Peyer's patch (tissue), 4 donors: ENCODE measurements at regions not wholly inside any gene's neighbourhood (a gene's known extent, or its start where the extent isn't known, plus 50 kb on each side); places are given as distances from the start of the nearest gene placed in this dataset.

Source experiments
- POLR2A ChIP-seq, 2 donors: fragments of 450-650 bp; IDR thresholded peaks; one replicate each; pipeline ENCODE4 v1.5.1; 2017; ENCODE audit warnings: antibody characterized with exemption in 2 of 2, mild to moderate bottlenecking in 2 of 2, moderate library complexity in 2 of 2
- TF ChIP-seq, protein P1 (sequence below), 6 experiments: fragments of 450-650 bp in 4 of 6; fragments of 200-600 bp in 2 of 6; sonication (generic) in 1 of 6; IDR thresholded peaks; one replicate each; pipeline ENCODE4 v1.5.1; 2017 to 2019; ENCODE audit warnings: antibody characterized with exemption in 6 of 6, mild to moderate bottlenecking in 3 of 6, moderate library complexity in 1 of 6

DNA sequence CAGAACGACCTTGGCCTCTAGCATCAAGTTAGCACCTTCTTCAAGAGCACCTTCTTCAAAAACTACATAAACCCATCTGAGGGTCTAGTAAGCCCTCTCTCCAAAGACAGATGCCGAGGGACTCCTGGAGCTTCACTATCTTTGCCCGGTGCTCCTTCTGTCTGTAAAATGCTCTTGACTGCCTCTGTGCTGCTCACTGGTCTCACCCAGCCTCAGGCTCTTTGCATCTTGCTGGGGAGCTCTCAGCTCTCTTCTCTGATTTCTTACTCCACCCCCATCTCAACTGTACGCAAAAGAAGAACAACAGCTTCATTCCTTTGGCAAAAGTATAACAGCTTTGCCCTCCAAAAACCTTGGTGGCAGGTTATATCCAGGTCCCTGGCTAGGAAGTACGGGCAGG lies 404.2 kb downstream of the KLF12 start:
- no peak for TF ChIP-seq POLR2A (IDR thresholded peaks at IDR 0.05)
- TF ChIP-seq, protein P1, sequence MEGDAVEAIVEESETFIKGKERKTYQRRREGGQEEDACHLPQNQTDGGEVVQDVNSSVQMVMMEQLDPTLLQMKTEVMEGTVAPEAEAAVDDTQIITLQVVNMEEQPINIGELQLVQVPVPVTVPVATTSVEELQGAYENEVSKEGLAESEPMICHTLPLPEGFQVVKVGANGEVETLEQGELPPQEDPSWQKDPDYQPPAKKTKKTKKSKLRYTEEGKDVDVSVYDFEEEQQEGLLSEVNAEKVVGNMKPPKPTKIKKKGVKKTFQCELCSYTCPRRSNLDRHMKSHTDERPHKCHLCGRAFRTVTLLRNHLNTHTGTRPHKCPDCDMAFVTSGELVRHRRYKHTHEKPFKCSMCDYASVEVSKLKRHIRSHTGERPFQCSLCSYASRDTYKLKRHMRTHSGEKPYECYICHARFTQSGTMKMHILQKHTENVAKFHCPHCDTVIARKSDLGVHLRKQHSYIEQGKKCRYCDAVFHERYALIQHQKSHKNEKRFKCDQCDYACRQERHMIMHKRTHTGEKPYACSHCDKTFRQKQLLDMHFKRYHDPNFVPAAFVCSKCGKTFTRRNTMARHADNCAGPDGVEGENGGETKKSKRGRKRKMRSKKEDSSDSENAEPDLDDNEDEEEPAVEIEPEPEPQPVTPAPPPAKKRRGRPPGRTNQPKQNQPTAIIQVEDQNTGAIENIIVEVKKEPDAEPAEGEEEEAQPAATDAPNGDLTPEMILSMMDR (IDR thresholded peaks at IDR 0.05), result no peak
